MM.1S (cell line): ENCODE measurements at regions not wholly inside any gene's neighbourhood (a gene's known extent, or its start where the extent isn't known, plus 50 kb on each side); places are given as distances from the start of the nearest gene placed in this dataset.

Experiments used
- DNase-seq: peaks from one replicate; pipeline ENCODE4 v3.0.0-alpha.2; 2015
- H2AFZ ChIP-seq: fragments of 300-600 bp; sonication (generic); 2 replicates; pipeline ENCODE4 v1.6.0; 2016; ENCODE audit warnings: antibody characterized with exemption, low read length
- H3F3A ChIP-seq: fragments of 300-600 bp; sonication (generic); 2 replicates; pipeline ENCODE4 v1.6.1; 2016; ENCODE audit warnings: mild to moderate bottlenecking, antibody characterized with exemption, low read length, moderate library complexity, mixed read lengths; ENCODE audit not compliant: insufficient read depth
- H3K27ac ChIP-seq: fragments of 300-600 bp; sonication (generic); 2 replicates; pipeline ENCODE4 v1.5.1; 2016; ENCODE audit warnings: mild to moderate bottlenecking, low read length
- H3K27me3 ChIP-seq: fragments of 300-600 bp; sonication (generic); replicated peaks from 2 replicates; pipeline ENCODE4 v1.6.0; 2016; ENCODE audit warnings: low read length; ENCODE audit not compliant: insufficient read depth
- H3K36me3 ChIP-seq: fragments of 300-600 bp; sonication (generic); replicated peaks from 2 replicates; pipeline ENCODE4 v1.6.1; 2016; ENCODE audit warnings: mild to moderate bottlenecking, low read length, mixed read lengths; ENCODE audit not compliant: insufficient read depth
- H3K4me1 ChIP-seq: fragments of 300-600 bp; sonication (generic); 2 replicates; pipeline ENCODE4 v1.6.1; 2016; ENCODE audit warnings: low read length, mixed read lengths
- H3K4me2 ChIP-seq: fragments of 300-600 bp; sonication (generic); 2 replicates; pipeline ENCODE4 v1.6.0; 2016; ENCODE audit warnings: low read depth, low read length
- H3K4me3 ChIP-seq: fragments of 300-600 bp; sonication (generic); 2 replicates; pipeline ENCODE4 v1.5.1; 2016; ENCODE audit warnings: low read length, mixed read lengths
- H3K79me2 ChIP-seq: fragments of 300-600 bp; sonication (generic); 2 replicates; pipeline ENCODE4 v1.6.1; 2016; ENCODE audit warnings: mixed run types, low read length, mixed read lengths
- H3K9ac ChIP-seq: fragments of 300-600 bp; sonication (generic); 2 replicates; pipeline ENCODE4 v1.6.1; 2016; ENCODE audit warnings: low read length, mixed read lengths
- H3K9me2 ChIP-seq: fragments of 300-600 bp; sonication (generic); replicated peaks from 2 replicates; pipeline ENCODE4 v1.6.1; 2016; ENCODE audit warnings: mild to moderate bottlenecking, low read length, mixed read lengths; ENCODE audit not compliant: insufficient read depth
- H3K9me3 ChIP-seq: fragments of 300-600 bp; sonication (generic); replicated peaks from 2 replicates; pipeline ENCODE4 v1.6.1; 2016; ENCODE audit warnings: mild to moderate bottlenecking, low read length, mixed read lengths; ENCODE audit not compliant: insufficient read depth
- H4K20me1 ChIP-seq: fragments of 300-600 bp; sonication (generic); 2 replicates; pipeline ENCODE4 v1.6.1; 2016; ENCODE audit warnings: mild to moderate bottlenecking, low read length, moderate library complexity, mixed read lengths; ENCODE audit not compliant: insufficient read depth
- CTCF ChIP-seq: fragments of 300-600 bp; sonication (generic); IDR thresholded peaks from 2 replicates; pipeline ENCODE4 v1.5.1; 2016; ENCODE audit warnings: antibody characterized with exemption, low read length, mixed read lengths
- EZH2 ChIP-seq: fragments of 300-600 bp; sonication (generic); optimal IDR thresholded peaks from 2 replicates; pipeline ENCODE3; 2017; ENCODE audit warnings: low read depth, mild to moderate bottlenecking, antibody characterized with exemption, low read length, mixed read lengths
- EZH2phosphoT487 ChIP-seq: fragments of 300-600 bp; sonication (generic); IDR thresholded peaks from 2 replicates; pipeline ENCODE4 v1.6.1; 2018; ENCODE audit warnings: antibody characterized with exemption, low read length

DNA sequence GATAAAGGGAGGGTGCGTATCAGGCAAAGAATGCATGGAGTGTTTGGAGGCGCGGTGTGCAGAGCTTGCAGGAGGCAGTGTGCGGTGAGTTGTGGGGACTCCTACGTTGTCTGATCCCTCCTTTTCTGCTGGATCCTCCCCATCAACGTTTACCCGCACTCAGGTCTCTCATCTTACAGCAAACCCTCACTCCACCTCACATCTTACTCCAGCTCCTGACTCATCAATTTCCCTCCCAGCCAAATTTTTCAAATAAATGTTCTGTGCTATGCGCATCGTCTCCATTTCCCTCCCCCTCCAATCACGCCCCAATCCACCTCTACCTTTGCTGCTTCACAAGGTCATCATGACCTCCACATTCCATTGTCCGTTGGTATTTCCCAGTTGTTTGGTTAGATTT is 138.9 kb upstream of the KLF4 start:
- DNase-seq: no peak
- Histone ChIP-seq H3K27ac (no peak overlapping the region), H3K9me2 (no peaks in the 10 kb centered on the region), H3K4me3 (no peak overlapping the region), H3F3A (no peaks in the 10 kb centered on the region), H3K79me2 (no peaks in the 10 kb centered on the region), H2AFZ (no peak overlapping the region), H4K20me1 (no peaks in the 10 kb centered on the region), H3K9me3 (no peaks in the 10 kb centered on the region), H3K36me3 (no peaks in the 10 kb centered on the region), H3K27me3 (no peaks in the 10 kb centered on the region), H3K9ac (no peak overlapping the region), H3K4me1 (no peaks in the 10 kb centered on the region), H3K4me2 (no peak overlapping the region)
- TF ChIP-seq EZH2: no peak
- no peak for TF ChIP-seq CTCF
- TF ChIP-seq EZH2phosphoT487: no peak

DNA sequence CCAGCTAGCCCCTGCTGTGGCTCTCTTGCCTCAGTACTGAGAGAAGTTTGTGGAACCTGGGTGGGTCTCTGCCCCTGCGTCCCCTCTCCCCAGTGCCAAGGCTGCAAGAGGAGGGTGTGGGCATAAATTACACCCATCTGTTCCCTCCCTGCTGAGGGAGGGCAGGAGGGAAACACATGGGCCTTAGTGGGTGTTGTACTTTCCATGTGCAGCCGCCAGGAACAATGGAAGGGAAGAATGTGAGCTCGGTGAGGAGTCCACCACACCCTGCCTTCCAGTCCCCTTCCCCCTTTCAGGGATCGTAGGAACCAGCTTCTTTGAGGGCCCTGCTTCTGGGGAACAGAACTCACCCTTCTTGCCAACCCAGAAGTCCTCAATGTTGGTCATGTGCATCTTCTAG is 138.2 kb upstream of the KLF4 start:
- H3K79me2 ChIP-seq: no peaks in the 10 kb centered on the region
- no peaks in the 10 kb centered on the region for H3K27me3 ChIP-seq
- no peak overlapping the region for H2AFZ ChIP-seq
- H3K27ac ChIP-seq: no peak overlapping the region
- H3F3A ChIP-seq: no peaks in the 10 kb centered on the region
- H4K20me1 ChIP-seq: no peaks in the 10 kb centered on the region
- DNase-seq: no peak
- H3K4me3 ChIP-seq: no peak overlapping the region
- H3K9me3 ChIP-seq: no peaks in the 10 kb centered on the region
- H3K4me2 ChIP-seq: no peak overlapping the region
- TF ChIP-seq EZH2: no peak
- no peak for TF ChIP-seq EZH2phosphoT487
- no peak for TF ChIP-seq CTCF
- H3K4me1 ChIP-seq: no peaks in the 10 kb centered on the region
- H3K36me3 ChIP-seq: no peaks in the 10 kb centered on the region
- no peaks in the 10 kb centered on the region for H3K9me2 ChIP-seq
- H3K9ac ChIP-seq: no peak overlapping the region

- Histone ChIP-seq H3F3A (no peaks in the 10 kb centered on the region), H3K4me2 (no peak overlapping the region), H2AFZ (no peak overlapping the region), H3K4me3 (no peak overlapping the region), H3K36me3 (no peaks in the 10 kb centered on the region), H3K4me1 (no peaks in the 10 kb centered on the region), H3K9me3 (no peaks in the 10 kb centered on the region), H3K9ac (no peak overlapping the region), H4K20me1 (no peaks in the 10 kb centered on the region), H3K27ac (no peak overlapping the region), H3K79me2 (no peaks in the 10 kb centered on the region), H3K27me3 (no peaks in the 10 kb centered on the region), H3K9me2 (no peaks in the 10 kb centered on the region)
- no peak for DNase-seq
- TF ChIP-seq CTCF (no peak), EZH2phosphoT487 (no peak), EZH2 (no peak)
Measured at GRCh38 chr9:107626118-107626517, 136.5 kb upstream of the KLF4 start.
